Heart left ventricle (tissue), 16 donors: ENCODE measurements at regions not wholly inside any gene's neighbourhood (a gene's known extent, or its start where the extent isn't known, plus 50 kb on each side); places are given as distances from the start of the nearest gene placed in this dataset.

Experiments
- ATAC-seq, 4 donors: fragments of 200-7000 bp; cut with Tn5 transposase; one replicate each; pipeline ENCODE4 v1.9.1; 2020 to 2022; ENCODE audit warnings: moderate library complexity in 4 of 4, mild to moderate bottlenecking in 3 of 4, moderate number of reproducible peaks in 1 of 4
- DNase-seq, 5 donors: peaks; one replicate each; pipeline ENCODE4 v3.0.0-alpha.2; 2020
- H3K27ac ChIP-seq, 12 donors: fragments of 200-600 bp; sonication (generic) in 4 of 12; one replicate each; pipeline versions ENCODE4 v1.5.0 to v1.8.0; 2016 to 2022; ENCODE audit warnings: mild to moderate bottlenecking in 2 of 12
- H3K27me3 ChIP-seq, 9 donors: fragments of 200-600 bp; sonication (generic) in 2 of 9; one replicate each; pipeline versions ENCODE4 v1.5.1 to v1.8.0; 2016 to 2022; ENCODE audit warnings: mild to moderate bottlenecking in 3 of 9
- H3K36me3 ChIP-seq, 9 donors: fragments of 200-600 bp; sonication (generic) in 2 of 9; one replicate each; pipeline versions ENCODE4 v1.5.0 to v1.8.0; 2018 to 2022; ENCODE audit warnings: mild to moderate bottlenecking in 2 of 9
- H3K4me1 ChIP-seq, 12 donors: fragments of 200-600 bp; sonication (generic) in 4 of 12; one replicate each; pipeline versions ENCODE4 v1.5.0 to v1.8.0; 2016 to 2022; ENCODE audit warnings: mild to moderate bottlenecking in 3 of 12
- H3K4me3 ChIP-seq, 12 donors: fragments of 200-600 bp; sonication (generic) in 4 of 12; one replicate each; pipeline versions ENCODE4 v1.5.0 to v1.8.0; 2017 to 2022; ENCODE audit warnings: mild to moderate bottlenecking in 9 of 12, moderate library complexity in 4 of 12
- H3K9me3 ChIP-seq, 12 donors: fragments of 200-600 bp; sonication (generic) in 4 of 12; one replicate each; pipeline versions ENCODE4 v1.5.0 to v1.8.0; 2016 to 2022; ENCODE audit warnings: mild to moderate bottlenecking in 1 of 12
- POLR2A ChIP-seq, 2 donors: fragments of 450-650 bp; IDR thresholded peaks; one replicate each; pipeline ENCODE4 v1.6.1; 2017; ENCODE audit warnings: antibody characterized with exemption in 2 of 2, mild to moderate bottlenecking in 2 of 2, moderate library complexity in 2 of 2
- WGBS, 4 donors: extraction: QIAGEN DNeasy Blood & Tissue Kit in 2 of 4; methylation state at CpG; one replicate each; pipeline versions ENCODE4 v1.1.5 to v1.1.7; 2013 to 2018; 5-methylcytosine and 5-hydroxymethylcytosine counted together
- intact Hi-C, 10 donors: fragments of 100-400 bp; cut with DNase I; formaldehyde crosslinking; loops; one replicate each; pipeline versions ENCODE4 v1.11.1 to v1.14.2; 2022
- TF ChIP-seq, protein P1 (sequence below), 12 donors: fragments of 200-600 bp; sonication (generic) in 4 of 12; IDR thresholded peaks; one replicate each; pipeline versions ENCODE4 v1.5.0 to v1.8.0; 2018 to 2022; ENCODE audit warnings: antibody characterized with exemption in 12 of 12, mild to moderate bottlenecking in 5 of 12
- donor health status: ischemic (EF 13 %, LVEDD 7.1; RV severe dilation, severe dysfunction).
- donor health status: healthy with polysubstance abuse.
- donor health status: DM: no; HTN: yes; CAD: no.
- donor health status: DM: no; HTN: no; CAD: no.
- donor health status: ischemic (EF 25% LVEDD 6.9; RV normal size, moderate dysfunction).
- donor health status: ischemic (EF 25% LVEDD 5.7; RV mildly dilated, moderate dysfunction).
- donor health status: healthy.
- donor health status: DM: yes; HTN: yes; CAD: no.
- donor health status: ischemic (EF 35%, LVEDD 5.7; RV mildly dilated, moderate dysfunction).
- donor health status: nonischemic (EF 11% LVEDD 7.7; RV severe dilation, severe dysfunction).
- donor health status: DM: yes; HTN: yes; CAD: no.
- donor health status: PGD.
- donor health status: ischemic (EF 29% LVEDD 5.4; RV normal size, mild dysfunction).
- donor health status: nonischemic (EF 23%, LVEDD 6.1; RV moderate dilation, normal function).

DNA sequence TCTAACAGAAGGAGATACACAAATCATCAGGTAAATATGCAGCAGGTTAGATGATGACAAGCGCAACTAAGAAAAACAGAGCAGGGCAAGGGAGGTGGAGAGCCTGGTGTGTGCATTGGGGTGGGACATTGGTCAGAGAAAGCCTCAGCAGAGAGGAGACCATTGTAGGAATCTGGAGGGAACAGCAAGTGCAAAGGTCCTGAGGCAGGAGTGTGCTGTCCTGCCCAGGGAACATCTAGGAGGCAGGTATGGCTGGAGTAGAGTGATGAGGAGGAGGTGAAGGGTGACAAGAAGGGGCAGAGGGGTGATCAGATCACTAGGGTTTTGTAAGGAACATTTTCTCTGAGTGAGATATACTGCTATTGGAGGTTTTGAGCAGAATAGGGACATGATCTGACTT, 90.1 kb downstream of the NCR2 start:
- TF ChIP-seq, protein P1, sequence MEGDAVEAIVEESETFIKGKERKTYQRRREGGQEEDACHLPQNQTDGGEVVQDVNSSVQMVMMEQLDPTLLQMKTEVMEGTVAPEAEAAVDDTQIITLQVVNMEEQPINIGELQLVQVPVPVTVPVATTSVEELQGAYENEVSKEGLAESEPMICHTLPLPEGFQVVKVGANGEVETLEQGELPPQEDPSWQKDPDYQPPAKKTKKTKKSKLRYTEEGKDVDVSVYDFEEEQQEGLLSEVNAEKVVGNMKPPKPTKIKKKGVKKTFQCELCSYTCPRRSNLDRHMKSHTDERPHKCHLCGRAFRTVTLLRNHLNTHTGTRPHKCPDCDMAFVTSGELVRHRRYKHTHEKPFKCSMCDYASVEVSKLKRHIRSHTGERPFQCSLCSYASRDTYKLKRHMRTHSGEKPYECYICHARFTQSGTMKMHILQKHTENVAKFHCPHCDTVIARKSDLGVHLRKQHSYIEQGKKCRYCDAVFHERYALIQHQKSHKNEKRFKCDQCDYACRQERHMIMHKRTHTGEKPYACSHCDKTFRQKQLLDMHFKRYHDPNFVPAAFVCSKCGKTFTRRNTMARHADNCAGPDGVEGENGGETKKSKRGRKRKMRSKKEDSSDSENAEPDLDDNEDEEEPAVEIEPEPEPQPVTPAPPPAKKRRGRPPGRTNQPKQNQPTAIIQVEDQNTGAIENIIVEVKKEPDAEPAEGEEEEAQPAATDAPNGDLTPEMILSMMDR (IDR thresholded peaks at IDR 0.05), result no peak
- no peak for TF ChIP-seq POLR2A (IDR thresholded peaks at IDR 0.05)
- intact Hi-C loops, result loop anchor here in 7 of 10 donors (2.0 to 10.0 kb wide), 9 partner anchors 19 to 259 kb away; partner anchors contain the start of gene FOXP4 (in 1 of the 7)
- peaks cover 0 to 50% (median 0%) of the 10 kb centered on the region in 9 donors for H3K27me3 ChIP-seq

DNA sequence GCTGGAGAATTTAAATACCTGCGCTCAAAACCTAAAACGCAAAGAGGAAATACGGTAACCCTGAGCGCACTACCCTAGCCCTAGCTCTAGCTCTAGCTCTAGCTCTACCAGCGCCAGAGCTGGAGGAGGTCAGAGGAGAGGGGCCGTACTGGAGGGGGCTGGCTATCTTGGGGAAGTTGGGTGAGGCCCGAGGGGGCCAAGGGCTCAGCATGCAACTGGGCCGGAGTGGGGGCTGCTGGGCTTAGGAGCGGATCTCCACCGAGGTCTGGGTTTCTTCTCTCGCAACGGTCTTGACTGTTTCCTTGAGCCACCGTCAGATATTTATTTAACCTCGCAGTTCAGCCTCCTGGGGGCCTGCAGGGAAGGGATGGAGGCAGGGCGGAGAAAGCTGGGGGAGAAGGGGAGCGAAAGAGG, 91.0 kb downstream of the NCR2 start:
- peak overlapping the region in 6 of 12 donors; percentile 41 to 90 (median 76) for H3K27ac ChIP-seq
- H3K36me3 ChIP-seq, result no peaks in the 10 kb centered on the region
- H3K27me3 ChIP-seq, result peaks cover 0 to 50% (median 0%) of the 10 kb centered on the region in 9 donors
- peak overlapping the region in 2 of 12 donors; percentile 63 to 68 for H3K4me3 ChIP-seq
- H3K4me1 ChIP-seq, result peaks cover 2 to 47% (median 24%) of the 10 kb centered on the region in 12 donors
- intact Hi-C loops, result loop anchor here in 5 of 10 donors (2.0 to 10.0 kb wide), 5 partner anchors 36 to 258 kb away; partner anchors contain the start of gene FOXP4 (in 1 of the 5)
- TF ChIP-seq POLR2A (IDR thresholded peaks at IDR 0.05), result no peak
- TF ChIP-seq, protein P1 (IDR thresholded peaks at IDR 0.05), result no peak
- no peak for ATAC-seq
- no peak for DNase-seq
- H3K9me3 ChIP-seq, result no peaks in the 10 kb centered on the region
- WGBS, 4 donors, result 27 to 32% (median 30%) methylated on average over 16 of the region's 16 CpGs

More for the DNA sequence above, 90.1 kb downstream of the NCR2 start:
- H3K4me1 ChIP-seq, result peaks cover 2 to 43% (median 24%) of the 10 kb centered on the region in 12 donors
- ATAC-seq (no peak), DNase-seq (no peak)
- WGBS, 4 donors, result 93 to 100% (median 99%) methylated on average over 1 of the region's 1 CpG
- H3K9me3 ChIP-seq, result no peaks in the 10 kb centered on the region
- H3K36me3 ChIP-seq, result no peaks in the 10 kb centered on the region
- H3K27ac ChIP-seq, result no peak overlapping the region
- H3K4me3 ChIP-seq, result no peak overlapping the region

DNA sequence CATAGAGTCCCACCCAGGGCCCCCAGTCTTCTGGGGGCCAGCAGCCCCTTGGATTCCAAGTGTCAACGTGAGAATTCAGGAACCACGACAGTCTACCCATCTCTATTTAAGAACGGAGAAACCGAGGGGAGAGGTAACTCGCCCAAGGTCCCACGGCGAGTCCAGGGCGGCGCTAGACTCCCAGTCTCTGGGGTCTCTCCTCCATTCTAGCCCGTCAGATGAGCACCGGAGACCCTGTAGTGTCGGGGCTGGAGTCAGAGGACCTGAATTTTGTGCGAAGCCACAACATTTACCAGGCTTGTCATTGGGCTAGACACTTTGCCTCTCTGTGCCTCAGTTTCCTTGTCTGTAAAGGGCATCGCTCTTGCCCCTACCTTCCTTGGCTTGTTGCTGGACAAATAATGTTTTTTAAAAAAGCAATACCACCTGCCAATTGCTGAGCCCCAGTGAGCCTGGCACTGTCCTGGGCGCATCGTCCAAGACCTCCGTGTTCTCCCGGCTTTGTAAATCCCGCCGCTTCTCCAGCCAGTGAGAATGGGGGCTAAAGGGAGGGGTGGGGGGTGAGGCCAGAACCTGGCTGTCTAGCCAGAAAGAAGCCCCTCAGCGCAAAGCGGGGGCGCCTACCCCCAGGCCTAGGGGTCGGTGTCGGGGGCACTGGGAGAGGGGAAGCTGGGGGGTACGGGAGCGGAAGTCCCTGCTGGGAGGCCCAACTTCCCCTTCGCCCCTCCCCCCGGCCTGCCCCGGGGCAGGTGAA, 91.7 kb downstream of the NCR2 start:
- TF ChIP-seq, protein P1 (IDR thresholded peaks at IDR 0.05), result no peak
- no peak for TF ChIP-seq POLR2A (IDR thresholded peaks at IDR 0.05)
- Histone ChIP-seq H3K27ac (peak overlapping the region in 9 of 12 donors; percentile 12 to 92 (median 83)), H3K36me3 (no peaks in the 10 kb centered on the region), H3K4me3 (peak overlapping the region; percentile 29 to 68 (median 59)), H3K9me3 (no peaks in the 10 kb centered on the region), H3K4me1 (peaks cover 2 to 47% (median 24%) of the 10 kb centered on the region in 12 donors), H3K27me3 (peaks cover 0 to 50% (median 0%) of the 10 kb centered on the region in 9 donors)
- intact Hi-C loops, result loop anchor here in 5 of 10 donors (2.0 to 10.0 kb wide), 5 partner anchors 35 to 258 kb away; partner anchors contain the start of gene FOXP4 (in 1 of the 5)
- ATAC-seq (no peak), DNase-seq (peak in 1 of 5 donors; percentile 39)
- WGBS, 4 donors, result 27 to 44% (median 32%) methylated on average over 15 to 30 of the region's 30 CpGs
